NCI-H345 (cell line): ENCODE measurements at regions not wholly inside any gene's neighbourhood (a gene's known extent, or its start where the extent isn't known, plus 50 kb on each side); places are given as distances from the start of the nearest gene placed in this dataset.
"Not testable (repeated sequence)": the region's sequence is repeated elsewhere in the genome, so short reads cannot be mapped to it uniquely, and the experiment has no call there.

Experiments used
- DNase-seq: peaks from one replicate; lab custom pipeline; 2025; lab: John Stamatoyannopoulos, UW

DNA sequence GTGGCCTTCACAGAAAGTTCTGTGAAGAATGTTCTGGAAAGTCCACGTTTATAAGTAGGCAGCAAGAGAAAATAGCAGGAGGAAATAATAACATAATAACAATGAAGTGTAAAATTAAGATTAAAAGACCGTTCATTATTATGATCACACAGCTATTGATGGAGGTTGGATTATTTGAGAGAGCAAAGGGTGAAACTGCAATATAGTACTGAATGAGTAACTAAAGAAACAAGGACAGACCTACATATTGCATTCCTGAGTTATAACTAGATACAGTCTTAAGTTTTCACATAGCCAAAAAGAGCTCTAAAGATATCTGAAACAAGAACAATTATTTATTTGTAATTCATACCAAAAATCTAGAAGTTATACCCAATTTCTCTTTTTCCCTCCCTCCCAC is 122.9 kb upstream of the TMEM164 start:
- DNase-seq, result no peak

DNA sequence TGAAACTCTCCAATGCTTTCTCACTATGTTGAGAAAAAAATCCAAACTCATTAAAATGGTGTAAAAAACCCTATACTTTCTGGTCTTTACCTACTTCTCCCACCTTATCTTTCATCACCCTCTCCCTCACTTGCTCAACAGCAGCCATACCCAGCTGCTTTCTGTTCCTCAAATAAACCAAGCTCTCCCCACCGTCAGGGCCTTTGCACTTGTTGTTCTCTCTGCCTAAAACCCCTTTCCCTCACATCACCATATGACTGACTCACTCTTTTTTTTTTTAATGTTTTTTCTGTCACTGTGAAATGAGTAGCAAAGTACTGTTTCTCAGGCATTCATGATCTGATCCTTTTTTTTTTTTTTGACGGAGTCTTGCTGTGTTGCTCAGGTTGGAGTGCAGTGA is 122.3 kb upstream of the TMEM164 start:
- DNase-seq, result no peak

DNA sequence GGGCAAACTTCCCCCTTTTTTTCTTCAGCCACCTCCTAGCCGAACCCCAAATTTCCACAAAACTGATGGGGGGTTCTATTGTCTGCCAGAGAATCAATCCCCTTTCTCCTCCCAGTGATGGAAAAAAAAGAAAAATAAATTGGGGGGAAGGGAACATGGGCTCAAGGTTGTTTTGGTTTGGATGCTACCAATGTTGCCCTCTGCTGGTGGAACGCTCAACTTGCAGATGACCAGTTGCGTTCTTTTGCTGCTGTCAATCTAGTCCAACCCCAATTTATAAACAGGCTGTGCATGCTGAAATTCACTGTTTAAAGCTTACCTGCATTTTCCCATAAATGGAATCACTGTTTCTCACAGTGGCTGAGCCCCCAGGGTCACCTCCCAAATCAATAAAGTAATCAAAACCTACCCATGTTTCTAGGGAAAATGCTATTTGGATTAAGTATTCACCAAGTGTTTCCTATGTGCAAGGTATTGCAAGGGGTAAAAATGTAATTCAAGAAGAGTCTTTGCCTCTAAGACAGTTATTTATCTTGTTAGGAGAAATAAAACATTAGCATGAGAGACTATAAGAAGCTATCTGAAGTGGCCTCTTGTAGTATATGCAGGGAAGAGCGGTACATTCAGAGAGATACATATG is 116.7 kb upstream of the TMEM164 start:
- peak; percentile 26 for DNase-seq

DNA sequence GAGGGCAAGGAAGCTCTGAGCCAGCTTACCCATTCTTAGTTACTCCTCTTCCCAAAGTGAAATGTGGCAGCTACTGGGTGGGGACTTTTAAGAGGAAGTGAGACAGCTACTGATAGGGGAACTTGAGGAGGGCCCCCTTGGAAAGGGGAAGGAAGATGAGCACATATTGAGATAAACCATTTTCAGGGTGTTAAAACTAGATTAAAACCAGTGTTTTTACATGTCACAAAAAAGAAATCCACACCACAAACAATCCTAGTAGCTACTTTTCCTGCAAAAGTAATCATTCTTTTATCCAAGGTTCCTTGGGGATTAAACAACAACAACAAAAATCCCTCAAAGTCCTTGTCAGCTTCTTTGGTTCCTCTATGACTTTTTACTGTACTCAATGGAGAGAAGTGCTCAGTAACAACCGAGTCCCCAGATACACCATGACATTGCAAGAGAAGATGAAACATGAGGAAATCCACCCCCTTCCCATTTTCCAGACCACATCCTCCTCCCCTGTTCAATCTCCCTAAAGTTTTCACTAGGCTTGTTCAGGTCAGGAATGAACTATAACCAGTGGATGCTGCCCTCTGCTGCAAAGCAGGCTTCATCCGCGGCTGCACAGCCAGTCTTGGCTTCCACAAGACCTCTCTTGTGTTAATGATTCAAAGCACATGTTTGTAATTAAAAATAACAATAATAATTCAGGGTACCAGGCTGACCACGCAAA is 113.5 kb upstream of the TMEM164 start:
- DNase-seq, result no peak

DNA sequence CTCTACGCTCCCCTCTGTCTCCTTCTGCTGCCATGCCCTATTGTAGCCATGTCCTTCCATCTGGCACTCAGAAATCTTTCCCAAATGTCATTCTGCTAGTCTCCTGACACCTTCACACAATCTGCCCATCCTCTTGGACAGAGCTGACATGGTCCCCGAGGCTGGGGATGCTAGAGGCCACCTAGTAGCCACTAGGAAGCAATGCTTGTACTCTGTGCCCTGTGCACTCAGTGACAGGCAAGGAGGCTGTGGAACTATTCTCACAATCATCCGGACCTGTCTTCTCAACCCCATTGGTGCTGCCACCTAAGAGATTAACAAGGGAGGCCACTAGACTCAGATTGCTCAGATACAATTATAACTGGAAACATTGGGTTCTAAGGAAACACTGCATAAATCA is 112.6 kb upstream of the TMEM164 start:
- no peak for DNase-seq

DNA sequence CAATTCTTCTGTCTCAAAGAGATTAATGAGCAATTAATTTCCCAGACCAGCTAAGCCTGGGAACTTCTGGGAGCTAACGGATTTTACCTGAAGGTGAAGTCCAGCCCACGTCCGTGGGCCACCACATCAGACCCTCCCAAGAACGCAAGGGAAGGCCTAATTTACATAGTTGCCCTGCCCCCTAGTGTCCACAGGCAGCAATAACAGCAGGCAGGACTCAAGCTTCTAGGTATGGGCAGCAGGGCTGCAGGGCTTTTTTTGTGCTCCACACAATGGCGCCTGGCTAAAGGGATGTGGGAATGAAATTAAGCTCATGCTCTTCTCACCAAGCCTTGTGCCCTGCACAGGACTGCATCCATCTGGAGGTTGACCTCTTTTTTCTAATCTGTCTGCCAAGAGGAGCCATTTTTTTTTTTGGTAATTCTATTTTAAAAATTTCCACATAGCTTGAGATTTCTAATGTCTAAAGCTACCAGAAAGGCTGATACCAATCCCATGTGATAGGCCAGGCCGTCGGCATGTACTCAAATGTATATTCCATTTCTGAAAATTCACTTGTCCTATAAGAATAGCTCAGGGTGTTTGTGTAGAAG is 111.9 kb upstream of the TMEM164 start:
- peak; percentile 55 for DNase-seq

DNA sequence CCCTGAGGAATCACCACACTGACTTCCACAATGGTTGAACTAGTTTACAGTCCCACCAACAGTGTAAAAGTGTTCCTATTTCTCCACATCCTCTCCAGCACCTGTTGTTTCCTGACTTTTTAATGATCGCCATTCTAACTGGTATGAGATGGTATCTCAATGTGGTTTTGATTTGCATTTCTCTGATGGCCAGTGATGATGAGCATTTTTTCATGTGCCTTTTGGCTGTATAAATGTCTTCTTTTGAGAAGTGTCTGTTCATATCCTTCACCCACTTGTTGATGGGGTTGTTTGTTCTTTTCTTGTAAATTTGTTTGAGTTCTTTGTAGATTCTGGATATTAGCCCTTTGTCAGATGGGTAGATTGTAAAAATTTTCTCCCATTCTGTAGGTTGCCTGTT is 106.9 kb upstream of the TMEM164 start:
- DNase-seq, result not testable (repeated sequence)

- DNase-seq, result no peak
These were observed 100.2 kb upstream of the TMEM164 start for GRCh38 chrX:109902665-109903064.

- DNase-seq, result no peak
These were observed 91.9 kb upstream of the TMEM164 start for GRCh38 chrX:109911046-109911445.

- not testable (repeated sequence) for DNase-seq
These were observed 89.9 kb upstream of the TMEM164 start for GRCh38 chrX:109912993-109913392.

DNA sequence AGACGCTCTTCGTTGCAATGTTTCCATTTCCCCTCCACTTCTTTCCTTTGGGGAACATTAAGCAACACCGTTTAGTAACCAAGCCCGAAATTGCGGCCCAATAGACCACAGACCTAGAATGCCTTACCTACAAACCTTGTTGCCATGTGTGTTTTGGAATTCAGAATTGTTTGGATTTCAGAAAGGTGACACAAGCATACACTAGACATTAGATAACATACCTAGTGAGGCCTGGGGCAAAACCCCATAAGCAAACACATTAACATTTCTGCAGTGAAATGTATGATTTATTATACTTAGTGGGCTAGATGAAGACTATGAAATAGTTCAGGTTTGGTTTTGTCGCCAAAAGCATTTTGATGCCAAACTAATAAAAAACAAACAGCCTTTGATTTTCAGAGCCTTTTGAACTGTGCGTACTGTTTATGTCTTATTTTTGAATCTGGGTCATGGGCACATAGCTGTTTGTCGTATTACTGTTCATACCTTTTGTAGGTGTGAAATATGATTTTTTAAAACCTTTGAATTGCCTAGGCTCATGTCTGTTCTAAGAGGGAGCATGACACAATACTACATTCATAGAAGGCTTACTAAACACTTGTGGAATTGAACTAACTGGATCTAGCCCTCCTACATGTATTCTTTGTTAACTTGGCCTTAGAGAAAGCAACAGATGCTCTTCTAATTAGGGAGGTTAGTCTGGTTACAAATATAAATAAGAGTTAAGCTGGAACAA is 88.6 kb upstream of the TMEM164 start:
- DNase-seq, result no peak

- no peak for DNase-seq
These were observed 84.2 kb upstream of the TMEM164 start for GRCh38 chrX:109918753-109919152.

DNA sequence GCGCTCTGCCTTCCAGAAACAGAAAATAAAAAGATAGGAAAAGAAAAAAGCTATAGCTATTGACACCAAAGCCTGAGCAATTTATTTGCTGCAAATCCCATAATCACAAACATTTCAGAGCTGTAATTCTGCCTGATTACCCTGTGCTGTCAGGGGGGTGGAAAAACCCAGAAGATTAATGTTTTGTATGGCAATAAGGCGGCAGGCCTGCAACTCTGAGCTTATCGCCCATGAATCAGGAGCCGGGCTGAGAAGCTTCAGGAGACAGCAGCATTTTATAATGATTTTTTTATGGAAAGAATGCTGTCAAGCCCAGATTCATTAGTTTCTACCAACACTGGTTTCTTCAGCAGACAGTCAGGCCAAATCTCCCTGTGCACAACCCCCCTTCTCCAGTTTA is 82.6 kb upstream of the TMEM164 start:
- no peak for DNase-seq

GRCh38 chrX:109920868-109921267 is 82.0 kb upstream of the TMEM164 start:
- no peak for DNase-seq

- no peak for DNase-seq
These were observed 80.7 kb upstream of the TMEM164 start for GRCh38 chrX:109922190-109922589.

DNA sequence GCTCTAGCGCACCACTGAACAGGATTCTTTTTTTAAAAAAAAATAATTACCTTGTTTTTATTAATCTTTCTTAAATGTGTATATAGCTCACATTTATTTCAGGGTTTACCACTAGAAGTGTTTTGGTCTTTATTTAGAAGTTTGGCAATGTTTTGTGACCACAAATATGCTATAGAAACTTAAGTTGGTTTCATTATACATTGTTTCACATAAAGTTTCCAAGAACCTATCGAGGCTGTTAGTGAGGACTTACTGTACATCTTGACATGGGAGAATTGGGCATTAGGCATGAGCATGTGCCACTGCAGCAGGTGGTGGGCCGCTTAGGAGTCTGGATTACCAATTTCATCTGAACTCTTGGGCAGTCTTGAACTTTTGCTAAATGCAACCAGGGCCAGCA is 77.9 kb upstream of the TMEM164 start:
- DNase-seq, result not testable (repeated sequence)

DNA sequence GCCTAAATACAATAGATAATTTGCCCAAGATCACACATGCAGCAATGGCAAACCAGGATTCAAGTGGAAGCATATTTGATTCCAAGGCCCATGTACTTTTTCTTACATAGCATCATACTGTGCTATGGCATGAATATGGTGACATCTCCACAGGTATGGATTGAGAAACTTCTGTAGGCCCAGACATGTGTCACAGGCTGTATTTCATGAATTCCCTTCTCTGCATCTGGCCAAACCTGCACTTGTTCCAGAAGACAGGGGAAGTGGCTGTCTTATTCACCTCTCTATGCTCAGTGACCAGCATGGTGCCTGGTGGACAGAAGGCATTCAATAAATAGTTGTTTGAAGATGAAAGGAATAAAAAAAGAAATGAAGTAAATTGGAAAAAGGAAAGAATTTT is 77.3 kb upstream of the TMEM164 start:
- no peak for DNase-seq

- DNase-seq, result no peak
These were observed 76.8 kb upstream of the TMEM164 start for GRCh38 chrX:109926118-109926517.

DNA sequence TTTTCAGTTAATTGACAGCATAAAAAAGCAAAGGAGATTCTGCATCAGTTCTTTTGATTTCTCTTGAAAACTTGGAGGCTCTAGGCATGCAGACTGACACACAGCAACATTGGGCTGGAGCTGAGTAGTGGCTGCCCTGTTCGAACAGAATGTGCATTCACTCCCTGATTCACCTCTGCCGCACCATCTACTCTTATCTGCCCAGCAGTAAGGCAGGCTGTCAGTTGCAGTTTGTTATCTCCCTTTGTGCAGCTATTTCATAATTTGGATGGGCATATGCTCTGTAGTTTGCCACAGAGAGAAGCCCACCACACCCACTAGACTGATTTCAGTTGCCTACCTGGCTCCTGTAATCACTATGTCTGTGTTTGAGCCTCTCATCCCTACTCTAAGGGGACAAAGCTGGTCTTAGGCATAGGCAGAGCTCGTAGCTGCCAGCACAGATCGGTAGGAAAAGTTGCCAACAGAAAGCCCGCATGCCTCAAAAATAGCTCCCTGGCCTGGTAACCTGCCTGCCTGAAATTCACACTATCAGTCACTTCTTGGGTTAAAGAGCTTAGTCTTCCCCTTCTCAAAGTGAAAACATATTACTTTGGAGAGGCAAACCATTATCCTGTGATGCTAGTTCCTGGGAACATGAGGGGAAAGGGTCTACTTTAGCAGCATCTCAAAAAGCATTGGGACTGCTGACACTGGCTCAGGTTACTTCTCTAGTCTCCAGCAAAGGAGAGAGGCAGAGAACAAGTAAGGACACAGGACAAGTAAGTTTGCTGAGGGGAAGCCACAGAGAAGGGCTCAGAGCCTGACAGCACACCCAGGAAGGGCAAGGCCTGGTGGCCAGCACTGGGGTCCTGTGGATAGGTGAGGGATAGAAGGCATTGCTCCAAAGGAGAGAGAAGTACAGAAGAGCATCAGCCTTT is 75.9 kb upstream of the TMEM164 start:
- DNase-seq, result no peak

- DNase-seq, result no peak
These were observed 75.1 kb upstream of the TMEM164 start for GRCh38 chrX:109927663-109928273.

- no peak for DNase-seq
These were observed 74.1 kb upstream of the TMEM164 start for GRCh38 chrX:109928596-109929335.
